CD8-positive, alpha-beta memory T cell (primary cell): ENCODE measurements at regions not wholly inside any gene's neighbourhood (a gene's known extent, or its start where the extent isn't known, plus 50 kb on each side); places are given as distances from the start of the nearest gene placed in this dataset.

Source experiments
- CTCF ChIA-PET: fragments of 350-600 bp; sonication (Branson Sonifier 250); formaldehyde crosslinking; loops from one replicate; lab custom pipeline; 2021; ENCODE audit warnings: antibody characterized with exemption; lab: Charles Lee
- POLR2A ChIA-PET: fragments of 350-600 bp; sonication (Branson Sonifier 250); formaldehyde crosslinking; loops from one replicate; lab custom pipeline; 2021; ENCODE audit warnings: antibody characterized with exemption; lab: Charles Lee
- DNase-seq, 5 donors: peaks; one replicate each; pipeline versions ENCODE4 v3.0.0 to v3.0.0-alpha.2; 2020 to 2022; ENCODE audit warnings: mixed read lengths in 1 of 5
- H3K27ac ChIP-seq: one replicate; pipeline ENCODE4 v1.7.0; 2013; ENCODE audit warnings: low read depth, mild to moderate bottlenecking, low read length, moderate library complexity
- H3K27me3 ChIP-seq: 2 replicates; pipeline ENCODE4 v1.7.0; 2013; ENCODE audit warnings: low read length, mild to moderate bottlenecking; ENCODE audit not compliant: insufficient read depth, poor library complexity, severe bottlenecking
- H3K36me3 ChIP-seq: 2 replicates; pipeline ENCODE4 v1.7.0; 2013; ENCODE audit warnings: mild to moderate bottlenecking, low read length, moderate library complexity; ENCODE audit not compliant: insufficient read depth
- H3K4me1 ChIP-seq: 2 replicates; pipeline ENCODE4 v1.7.0; 2013; ENCODE audit warnings: mild to moderate bottlenecking, low read length, moderate library complexity; ENCODE audit not compliant: insufficient read depth
- H3K4me3 ChIP-seq: 2 replicates; pipeline ENCODE4 v1.7.0; 2013; ENCODE audit warnings: mild to moderate bottlenecking, low read length
- H3K9me3 ChIP-seq: 2 replicates; pipeline ENCODE4 v1.7.0; 2013; ENCODE audit warnings: mild to moderate bottlenecking, low read length
- H3K27ac Mint-ChIP-seq, 8 donors: one replicate each; pipeline ENCODE4 v1.8.0; 2020 to 2021; ENCODE audit warnings: mixed read lengths in 8 of 8, mild to moderate bottlenecking in 6 of 8, inconsistent platforms in 3 of 8, moderate library complexity in 3 of 8
- H3K27me3 Mint-ChIP-seq, 2 donors: one replicate each; pipeline ENCODE4 v1.8.0; 2020 to 2021; ENCODE audit warnings: mixed read lengths in 2 of 2, mild to moderate bottlenecking in 1 of 2, moderate library complexity in 1 of 2
- H3K36me3 Mint-ChIP-seq, 3 donors: one replicate each; pipeline ENCODE4 v1.8.0; 2020 to 2021; ENCODE audit warnings: mixed read lengths in 3 of 3, inconsistent platforms in 1 of 3, mild to moderate bottlenecking in 1 of 3
- H3K4me1 Mint-ChIP-seq, 3 donors: one replicate each; pipeline ENCODE4 v1.8.0; 2020 to 2021; ENCODE audit warnings: mixed read lengths in 3 of 3, inconsistent platforms in 1 of 3, mild to moderate bottlenecking in 1 of 3
- H3K4me3 Mint-ChIP-seq, 7 donors: one replicate each; pipeline ENCODE4 v1.8.0; 2020 to 2021; ENCODE audit warnings: mixed read lengths in 7 of 7, mild to moderate bottlenecking in 6 of 7, moderate library complexity in 4 of 7, inconsistent platforms in 2 of 7
- H3K9me3 Mint-ChIP-seq, 5 donors: one replicate each; pipeline ENCODE4 v1.8.0; 2020 to 2022; ENCODE audit warnings: mixed read lengths in 5 of 5, mild to moderate bottlenecking in 3 of 5, moderate library complexity in 2 of 5, inconsistent platforms in 1 of 5

DNA sequence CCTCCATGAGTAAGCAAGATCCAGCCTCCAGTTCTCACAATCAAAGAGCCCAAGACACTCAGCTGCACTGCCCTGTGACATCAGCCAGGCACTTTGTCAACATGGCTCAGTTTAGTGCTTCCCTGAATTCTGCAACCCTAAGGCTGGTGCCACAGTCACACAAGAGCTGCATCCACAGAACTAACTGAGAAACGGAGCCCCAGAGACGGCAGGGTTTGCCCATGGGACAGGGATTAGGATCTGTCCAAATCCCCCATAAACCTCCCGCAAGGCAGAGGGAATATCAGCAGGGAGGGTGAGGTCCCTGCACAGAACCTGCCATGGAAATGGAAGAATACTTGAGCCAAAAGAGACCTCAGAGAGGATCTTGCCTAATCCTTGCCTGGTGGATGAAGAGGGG is 70.4 kb upstream of the UQCRFS1 start:
- H3K27ac Mint-ChIP-seq = peak overlapping the region in 1 of 8 donors; percentile 77
- Histone ChIP-seq H3K36me3 (no peaks in the 10 kb centered on the region), H3K27me3 (peaks cover 5% of the 10 kb centered on the region), H3K9me3 (no peaks in the 10 kb centered on the region), H3K4me1 (no peaks in the 10 kb centered on the region), H3K4me3 (no peak overlapping the region), H3K27ac (no peak overlapping the region)
- no peaks in the 10 kb centered on the region for H3K36me3 Mint-ChIP-seq
- peaks cover 9 to 40% of the 10 kb centered on the region in 2 donors for H3K27me3 Mint-ChIP-seq
- no peak for DNase-seq
- H3K4me1 Mint-ChIP-seq = no peaks in the 10 kb centered on the region
- CTCF ChIA-PET = no interaction called here
- H3K4me3 Mint-ChIP-seq = no peak overlapping the region
- peaks cover 0 to 2% (median 0%) of the 10 kb centered on the region in 5 donors for H3K9me3 Mint-ChIP-seq
- POLR2A ChIA-PET = no interaction called here

DNA sequence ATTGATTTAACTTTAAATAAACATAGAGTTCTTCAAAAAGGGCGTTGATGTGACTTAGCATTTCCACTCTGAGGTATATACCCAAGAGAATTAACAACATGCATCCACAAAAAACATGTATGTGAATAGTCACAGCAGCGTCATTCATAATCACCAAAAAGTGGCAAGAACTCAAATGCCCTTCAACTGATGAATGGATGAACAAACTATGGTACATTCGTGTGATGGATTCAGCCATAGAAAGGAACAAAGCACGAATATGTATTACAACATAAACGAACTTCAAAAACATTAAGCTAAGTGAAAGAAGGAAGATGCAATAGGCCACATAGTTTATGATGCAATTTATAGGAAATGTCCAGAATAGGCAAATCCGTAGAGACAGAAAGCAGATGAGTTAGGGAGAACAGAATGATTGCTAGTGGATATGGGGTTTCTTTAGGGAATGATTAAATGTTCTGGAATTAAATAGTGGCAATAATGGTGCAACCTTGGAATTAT is 72.3 kb upstream of the UQCRFS1 start:
- H3K4me3 ChIP-seq = no peak overlapping the region
- Mint-ChIP-seq H3K9me3 (peaks cover 0 to 2% (median 0%) of the 10 kb centered on the region in 5 donors), H3K27me3 (peaks cover 9 to 40% of the 10 kb centered on the region in 2 donors), H3K4me3 (no peak overlapping the region), H3K4me1 (no peaks in the 10 kb centered on the region), H3K27ac (no peak overlapping the region), H3K36me3 (no peaks in the 10 kb centered on the region)
- no peaks in the 10 kb centered on the region for H3K36me3 ChIP-seq
- no peaks in the 10 kb centered on the region for H3K9me3 ChIP-seq
- H3K27me3 ChIP-seq = peaks cover 5% of the 10 kb centered on the region
- DNase-seq = no peak
- H3K4me1 ChIP-seq = no peaks in the 10 kb centered on the region
- ChIA-PET POLR2A (no interaction called here), CTCF (no interaction called here)
- no peak overlapping the region for H3K27ac ChIP-seq

DNA sequence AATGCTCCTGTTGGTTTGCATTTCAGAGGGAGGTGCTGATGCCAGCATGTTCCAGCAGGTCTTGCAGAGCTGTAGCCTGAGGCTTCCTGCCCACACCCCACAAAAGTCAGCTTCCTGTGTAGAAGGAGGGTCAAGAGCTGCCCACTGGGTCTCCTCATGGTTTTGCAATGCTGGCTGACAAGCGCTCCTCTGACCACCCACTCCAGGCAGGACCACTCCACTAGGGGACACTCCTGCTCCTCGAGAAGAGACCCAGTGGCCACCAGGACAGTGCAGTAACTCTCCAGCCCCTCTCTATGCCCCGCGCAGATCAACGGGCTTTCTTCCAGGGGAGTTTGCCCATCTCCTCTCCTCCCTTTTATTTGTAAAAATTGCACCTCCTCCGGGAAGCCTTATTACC is 72.9 kb upstream of the UQCRFS1 start:
- CTCF ChIA-PET = no interaction called here
- Histone ChIP-seq H3K4me1 (no peaks in the 10 kb centered on the region), H3K27me3 (peaks cover 5% of the 10 kb centered on the region), H3K4me3 (no peak overlapping the region), H3K36me3 (no peaks in the 10 kb centered on the region), H3K27ac (no peak overlapping the region), H3K9me3 (no peaks in the 10 kb centered on the region)
- no peak overlapping the region for H3K4me3 Mint-ChIP-seq
- POLR2A ChIA-PET = no interaction called here
- H3K27ac Mint-ChIP-seq = no peak overlapping the region
- H3K9me3 Mint-ChIP-seq = peaks cover 0 to 2% (median 0%) of the 10 kb centered on the region in 5 donors
- no peaks in the 10 kb centered on the region for H3K4me1 Mint-ChIP-seq
- H3K27me3 Mint-ChIP-seq = peaks cover 9 to 34% of the 10 kb centered on the region in 2 donors
- no peaks in the 10 kb centered on the region for H3K36me3 Mint-ChIP-seq
- no peak for DNase-seq

DNA sequence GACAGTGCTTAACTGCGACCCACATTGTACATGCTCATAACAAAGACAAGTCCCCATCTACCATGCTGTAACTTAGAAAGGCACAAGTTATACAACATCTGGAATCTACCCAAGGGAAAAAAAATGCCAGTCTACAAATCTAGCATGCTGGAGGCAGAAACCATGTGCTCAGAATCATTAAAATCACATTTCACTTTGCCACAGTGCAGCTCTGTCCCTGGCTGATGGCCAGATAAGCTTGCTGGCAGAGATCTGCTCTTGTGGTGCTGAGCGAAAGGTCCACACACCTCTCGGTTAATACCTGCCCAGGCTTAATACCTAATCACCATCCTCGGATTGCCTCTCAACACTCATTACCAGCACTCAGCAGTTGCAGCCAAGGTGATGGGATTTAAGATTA is 74.1 kb upstream of the UQCRFS1 start:
- H3K4me1 Mint-ChIP-seq = no peaks in the 10 kb centered on the region
- H3K27me3 Mint-ChIP-seq = peaks cover 9 to 35% of the 10 kb centered on the region in 2 donors
- POLR2A ChIA-PET = no interaction called here
- no peaks in the 10 kb centered on the region for H3K36me3 ChIP-seq
- no peaks in the 10 kb centered on the region for H3K36me3 Mint-ChIP-seq
- CTCF ChIA-PET = no interaction called here
- H3K4me3 Mint-ChIP-seq = no peak overlapping the region
- no peak for DNase-seq
- no peak overlapping the region for H3K27ac ChIP-seq
- no peaks in the 10 kb centered on the region for H3K9me3 ChIP-seq
- H3K9me3 Mint-ChIP-seq = peaks cover 0 to 2% (median 0%) of the 10 kb centered on the region in 5 donors
- no peak overlapping the region for H3K27ac Mint-ChIP-seq
- peaks cover 5% of the 10 kb centered on the region for H3K27me3 ChIP-seq
- H3K4me3 ChIP-seq = no peak overlapping the region
- no peaks in the 10 kb centered on the region for H3K4me1 ChIP-seq

DNA sequence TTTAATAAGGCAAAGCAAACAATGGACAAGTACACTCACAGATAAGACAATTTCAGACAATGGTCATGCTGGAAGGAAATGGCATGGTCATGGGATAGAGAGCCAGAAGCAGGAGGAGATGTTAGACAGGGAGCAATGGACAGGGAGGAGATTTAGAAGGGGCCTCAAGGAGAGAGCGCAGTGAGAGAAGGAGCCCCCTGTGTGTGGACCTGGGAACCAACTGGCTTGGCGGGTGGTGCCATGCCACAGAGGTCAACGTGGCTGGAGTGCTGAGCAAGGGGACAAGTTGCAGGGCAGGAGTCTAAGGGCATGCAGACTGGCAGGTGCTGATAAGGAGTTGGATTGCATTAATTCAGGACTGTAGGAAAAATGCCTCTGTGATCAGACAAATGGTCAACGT is 75.3 kb upstream of the UQCRFS1 start:
- H3K36me3 Mint-ChIP-seq = no peaks in the 10 kb centered on the region
- no peak overlapping the region for H3K4me3 Mint-ChIP-seq
- Histone ChIP-seq H3K4me3 (no peak overlapping the region), H3K27me3 (no peaks in the 10 kb centered on the region), H3K27ac (no peak overlapping the region), H3K36me3 (no peaks in the 10 kb centered on the region), H3K4me1 (no peaks in the 10 kb centered on the region), H3K9me3 (no peaks in the 10 kb centered on the region)
- H3K27me3 Mint-ChIP-seq = peaks cover 8 to 25% of the 10 kb centered on the region in 2 donors
- no peak overlapping the region for H3K27ac Mint-ChIP-seq
- peaks cover 0 to under 1% (median 0%) of the 10 kb centered on the region in 5 donors for H3K9me3 Mint-ChIP-seq
- no peaks in the 10 kb centered on the region for H3K4me1 Mint-ChIP-seq
- CTCF ChIA-PET = no interaction called here
- POLR2A ChIA-PET = no interaction called here
- no peak for DNase-seq

GRCh38 chr19:29289020-29289419 is 76.1 kb upstream of the UQCRFS1 start:
- H3K27me3 Mint-ChIP-seq = peaks cover 5 to 18% of the 10 kb centered on the region in 2 donors

DNA sequence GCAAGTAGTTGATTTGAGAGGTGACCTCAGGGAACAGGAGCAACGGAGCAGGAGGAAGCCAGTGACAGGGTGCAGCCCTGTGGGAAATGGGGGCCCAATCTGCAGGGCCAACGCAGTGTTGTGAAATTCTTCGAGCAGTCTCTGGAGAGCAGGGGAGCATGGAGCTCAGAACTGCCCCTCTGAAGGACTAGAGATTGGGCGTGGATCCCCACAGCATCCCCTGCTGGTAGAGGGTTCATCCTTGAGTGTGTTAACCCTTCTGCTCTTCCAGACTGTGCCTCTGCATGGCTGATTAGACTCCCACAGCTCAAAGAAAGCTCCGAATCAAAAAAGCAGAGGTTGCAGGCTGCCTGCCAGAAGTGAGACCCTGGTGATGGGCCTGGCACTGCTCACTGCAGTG is 77.9 kb upstream of the UQCRFS1 start:
- Mint-ChIP-seq H3K4me1 (peaks cover 3 to 14% (median 4%) of the 10 kb centered on the region in 3 donors), H3K36me3 (no peaks in the 10 kb centered on the region), H3K27me3 (peaks cover 1 to 8% of the 10 kb centered on the region in 2 donors), H3K9me3 (no peaks in the 10 kb centered on the region), H3K4me3 (no peak overlapping the region), H3K27ac (peak overlapping the region in 1 of 8 donors; percentile 12)
- no peaks in the 10 kb centered on the region for H3K27me3 ChIP-seq
- ChIA-PET POLR2A (no interaction called here), CTCF (no interaction called here)
- H3K27ac ChIP-seq = no peak overlapping the region
- H3K9me3 ChIP-seq = no peaks in the 10 kb centered on the region
- DNase-seq = no peak
- H3K36me3 ChIP-seq = no peaks in the 10 kb centered on the region
- H3K4me3 ChIP-seq = no peak overlapping the region
- no peaks in the 10 kb centered on the region for H3K4me1 ChIP-seq

More at GRCh38 chr19:29289020-29289419, 76.1 kb upstream of the UQCRFS1 start:
- H3K4me1 Mint-ChIP-seq = peaks cover 0 to 7% (median 2%) of the 10 kb centered on the region in 3 donors
- H3K27ac ChIP-seq = no peak overlapping the region
- H3K9me3 Mint-ChIP-seq = no peaks in the 10 kb centered on the region
- H3K4me1 ChIP-seq = no peaks in the 10 kb centered on the region
- POLR2A ChIA-PET = no interaction called here
- DNase-seq = no peak
- no peak overlapping the region for H3K4me3 ChIP-seq
- CTCF ChIA-PET = no interaction called here
- H3K36me3 ChIP-seq = no peaks in the 10 kb centered on the region
- no peaks in the 10 kb centered on the region for H3K27me3 ChIP-seq
- H3K36me3 Mint-ChIP-seq = no peaks in the 10 kb centered on the region
- H3K9me3 ChIP-seq = no peaks in the 10 kb centered on the region
- H3K27ac Mint-ChIP-seq = peak overlapping the region in 1 of 8 donors; percentile 51
- no peak overlapping the region for H3K4me3 Mint-ChIP-seq

- Histone ChIP-seq H3K9me3 (no peaks in the 10 kb centered on the region), H3K36me3 (no peaks in the 10 kb centered on the region), H3K27ac (no peak overlapping the region), H3K4me1 (no peaks in the 10 kb centered on the region), H3K27me3 (no peaks in the 10 kb centered on the region), H3K4me3 (no peak overlapping the region)
- H3K9me3 Mint-ChIP-seq = no peaks in the 10 kb centered on the region
- ChIA-PET CTCF (no interaction called here), POLR2A (no interaction called here)
- peaks cover 0 to 8% of the 10 kb centered on the region in 2 donors for H3K27me3 Mint-ChIP-seq
- H3K4me1 Mint-ChIP-seq = peaks cover 3 to 14% (median 4%) of the 10 kb centered on the region in 3 donors
- no peak overlapping the region for H3K4me3 Mint-ChIP-seq
- DNase-seq = no peak
- no peak overlapping the region for H3K27ac Mint-ChIP-seq
- no peaks in the 10 kb centered on the region for H3K36me3 Mint-ChIP-seq
These were observed 79.2 kb upstream of the UQCRFS1 start for GRCh38 chr19:29292153-29292552.
